ENCODE measurements at regions not wholly inside any gene's neighbourhood (a gene's known extent, or its start where the extent isn't known, plus 50 kb on each side); places are given as distances from the start of the nearest gene placed in this dataset.
A peak's percentile ranks its signal among the peaks of the same experiment; 100 is the strongest.
"Not testable (repeated sequence)": the region's sequence is repeated elsewhere in the genome, so short reads cannot be mapped to it uniquely, and the experiment has no call there.

DNA sequence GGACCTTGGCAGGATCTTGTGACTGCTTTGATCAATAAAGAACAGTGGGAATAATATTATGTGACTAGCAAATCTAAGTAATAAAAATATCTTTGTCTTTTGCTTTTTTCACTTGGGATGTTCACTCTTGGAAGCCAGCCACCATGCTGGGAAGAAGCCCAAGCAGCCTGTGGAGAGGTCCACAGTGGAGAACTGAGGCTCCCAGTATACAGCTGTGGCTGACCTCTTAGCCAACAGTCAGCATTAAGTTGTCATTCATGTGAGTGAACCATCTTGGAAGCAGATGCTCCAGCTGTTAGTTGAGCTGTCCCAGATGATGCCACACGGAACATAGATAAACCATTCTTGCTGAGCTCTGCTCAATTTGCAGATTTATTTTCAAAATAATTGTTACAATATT, 160.0 kb downstream of the OSR1 start:
- no peak for DNase-seq

DNA sequence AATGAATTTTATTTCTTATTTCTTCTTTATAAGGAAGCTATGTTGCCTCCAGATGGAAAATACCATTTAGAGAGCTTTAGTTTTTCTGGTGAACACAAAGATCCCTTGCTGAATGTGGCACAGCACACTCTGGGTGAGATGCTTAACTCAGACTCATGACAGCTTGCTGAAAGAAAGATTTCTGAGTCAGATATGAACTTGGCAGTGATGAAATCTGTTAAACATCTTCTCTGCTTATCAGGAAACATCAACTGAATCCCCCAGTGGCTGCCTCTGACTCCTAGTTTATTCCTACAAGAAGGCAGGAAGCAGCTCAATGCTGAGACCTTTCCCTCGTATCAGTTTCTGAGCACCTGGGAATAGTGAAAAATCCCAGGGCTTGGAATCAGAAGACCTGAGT, 162.8 kb downstream of the OSR1 start:
- DNase-seq: no peak

DNA sequence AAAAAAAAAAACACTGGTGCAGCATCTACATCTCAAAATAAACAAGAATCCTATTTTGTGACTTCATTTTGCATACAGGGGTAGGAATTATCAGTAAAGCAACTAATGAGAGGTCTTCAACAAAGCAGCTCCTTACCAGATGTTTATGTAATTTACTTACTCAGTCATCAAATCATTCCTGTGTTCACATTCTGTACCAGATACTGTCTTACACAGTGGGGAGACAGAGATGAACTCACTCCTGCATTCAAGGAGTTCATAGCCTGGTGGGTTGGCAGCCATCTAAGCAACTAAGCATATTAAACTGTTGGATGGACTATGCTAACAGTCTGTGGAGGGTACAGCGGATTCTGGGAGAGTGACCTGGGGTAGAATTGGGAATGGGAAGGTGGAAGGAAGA, 169.0 kb downstream of the OSR1 start:
- no peak for DNase-seq

DNA sequence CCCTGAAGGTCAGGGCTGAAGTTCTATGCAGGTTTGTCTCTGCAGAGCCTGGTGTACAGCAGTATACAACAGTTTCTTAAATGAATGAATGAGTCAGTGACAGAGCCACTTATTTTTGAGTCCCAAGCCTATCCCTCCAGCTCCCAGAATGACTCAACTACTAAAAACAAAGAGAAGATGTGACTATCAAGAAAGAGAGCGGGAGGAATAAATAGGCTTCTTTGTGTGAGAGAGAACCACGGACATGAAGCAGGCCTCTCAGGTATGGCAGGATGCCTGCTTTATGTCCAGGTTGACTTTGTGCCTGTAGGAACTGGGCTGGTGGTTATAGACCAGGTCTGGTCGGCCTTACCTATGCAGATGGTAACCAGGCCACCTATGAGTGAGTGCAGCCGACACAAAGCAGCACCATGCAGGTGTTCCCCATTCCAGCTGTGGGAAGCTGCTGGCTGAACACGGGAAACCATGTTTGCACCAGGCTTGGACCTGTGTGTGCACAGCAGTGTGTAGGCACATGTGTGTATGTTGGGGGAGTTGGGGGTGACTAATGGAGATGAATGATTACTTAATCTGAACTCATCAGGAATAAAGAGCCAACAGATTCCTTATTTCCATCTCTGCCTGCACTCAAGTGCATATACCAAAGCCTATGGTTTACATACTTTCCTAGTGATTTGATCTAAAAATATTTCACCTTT, 171.0 kb downstream of the OSR1 start:
- no peak for DNase-seq

DNA sequence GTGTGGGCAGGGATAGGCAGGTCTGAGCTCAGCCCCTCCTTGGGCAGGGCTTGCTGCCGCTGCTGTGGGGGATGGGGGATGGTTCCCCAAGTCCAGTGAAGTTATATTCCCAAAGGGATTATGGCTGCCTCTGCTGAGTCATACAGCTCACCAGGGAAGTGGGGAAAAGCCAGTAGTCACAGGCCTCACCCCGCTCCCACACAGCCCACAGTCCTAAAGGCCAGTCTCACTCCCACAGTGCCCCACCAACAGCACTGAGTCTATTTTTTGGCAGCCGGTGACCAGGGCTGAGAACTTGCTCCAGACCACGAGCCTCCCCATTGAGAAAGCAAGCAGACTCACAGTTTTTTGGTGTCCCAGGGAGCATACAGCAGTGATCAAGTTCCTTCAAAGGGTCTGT, 173.3 kb downstream of the OSR1 start:
- no peak for DNase-seq

DNA sequence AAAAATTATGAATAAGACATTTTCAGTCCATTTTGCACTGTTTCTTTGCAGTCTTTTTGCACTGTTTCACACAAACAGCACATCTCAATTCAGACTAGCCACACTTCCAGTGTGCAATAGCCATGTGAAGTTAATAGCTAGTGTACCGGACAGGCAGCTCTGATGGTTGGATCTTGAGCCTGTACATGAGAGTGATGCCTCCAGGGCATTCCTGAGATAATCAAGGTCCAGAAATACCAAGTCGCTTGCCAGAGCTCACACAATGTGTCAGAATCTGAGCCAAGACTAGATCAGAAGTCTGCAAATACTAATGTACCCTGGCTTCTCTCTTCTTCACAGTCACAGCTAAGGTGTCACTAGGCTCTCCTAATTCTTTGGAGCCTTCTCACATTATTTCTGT, 180.2 kb downstream of the OSR1 start:
- DNase-seq: no peak

DNA sequence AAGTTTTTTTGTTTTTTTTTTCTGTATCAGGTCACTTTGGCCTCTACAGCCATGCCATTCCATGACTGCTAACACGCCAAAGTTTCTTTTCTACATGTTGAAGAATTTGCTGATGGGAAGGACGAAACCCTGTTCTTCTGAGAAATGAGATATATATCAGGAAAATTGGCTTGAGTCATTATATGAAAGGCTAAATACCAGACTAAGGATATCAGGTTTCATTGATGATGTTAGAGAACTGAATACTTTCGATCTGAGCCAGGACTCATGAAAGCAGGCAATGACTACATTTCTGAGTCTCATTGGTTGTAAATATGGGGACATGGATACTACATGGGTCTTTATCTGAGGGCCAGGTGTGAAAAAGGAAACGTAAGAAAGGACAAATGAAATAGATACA, 181.4 kb downstream of the OSR1 start:
- DNase-seq: no peak

DNA sequence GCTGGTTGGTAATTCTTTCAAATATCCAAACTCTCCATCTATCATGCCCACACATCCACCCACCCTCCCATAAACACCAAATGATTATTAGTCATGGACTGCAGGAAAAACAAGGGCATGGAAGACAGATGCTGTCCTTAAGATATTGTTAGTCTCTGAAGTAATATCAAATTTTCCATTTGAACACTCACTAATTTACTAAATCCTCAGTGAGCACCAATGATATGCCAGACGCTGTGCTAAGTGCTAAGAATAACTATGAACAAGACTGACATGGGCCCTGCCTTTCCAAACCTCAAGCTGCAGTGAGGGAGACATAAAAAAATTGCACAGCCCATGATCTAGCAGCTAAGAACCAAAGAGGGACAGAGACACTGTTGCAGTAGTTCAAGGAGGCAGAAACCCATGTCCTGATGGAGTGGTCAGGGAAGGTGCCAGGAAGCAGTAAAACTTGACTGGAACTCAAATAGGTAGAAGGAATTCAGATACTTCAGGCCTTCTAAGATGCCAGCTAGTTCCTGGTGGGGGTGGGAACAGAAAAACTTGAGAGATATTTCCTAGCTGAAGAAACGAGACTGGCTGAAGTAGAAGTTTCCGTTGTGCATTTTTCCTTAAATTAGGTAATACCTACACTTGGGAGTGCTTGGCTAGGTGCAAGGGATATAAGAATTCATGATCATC, 182.1 kb downstream of the OSR1 start:
- DNase-seq: no peak

DNA sequence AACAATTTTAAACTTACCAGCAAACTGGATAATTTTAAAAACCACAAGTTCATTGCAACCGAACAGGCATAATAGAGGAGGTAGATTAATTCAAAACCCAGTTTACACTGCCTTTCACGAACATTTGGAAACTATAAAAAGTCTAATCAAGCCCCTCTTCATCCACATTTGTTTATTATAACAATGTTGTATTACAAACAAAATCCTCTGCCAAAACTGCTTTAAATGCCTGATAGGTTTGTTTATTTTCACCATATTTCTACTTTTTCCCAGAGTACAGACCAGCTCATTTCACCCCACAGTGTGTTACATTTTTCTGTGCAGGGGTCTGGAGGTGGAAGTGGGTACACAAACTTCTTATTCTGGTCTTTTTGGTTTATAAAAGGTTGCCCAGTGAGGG, 184.2 kb downstream of the OSR1 start:
- DNase-seq: no peak

DNA sequence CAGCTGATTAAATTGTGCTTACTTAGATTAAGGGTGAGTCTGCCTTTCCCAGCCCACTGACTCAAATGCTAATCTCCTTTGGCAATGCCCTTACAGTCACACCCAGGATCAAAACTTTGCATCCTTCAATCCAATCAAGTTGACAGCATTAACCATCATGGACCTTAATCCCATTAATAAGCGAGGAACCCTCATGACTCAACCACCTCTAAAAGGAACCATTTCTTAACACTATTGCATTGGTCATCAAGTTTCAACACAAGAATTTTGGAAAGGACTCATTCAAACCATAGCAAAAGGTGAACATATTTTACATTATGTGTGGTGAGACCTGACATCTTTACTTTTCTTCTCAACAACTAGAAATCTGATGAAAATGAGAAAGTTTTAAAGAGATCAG, 187.0 kb downstream of the OSR1 start:
- DNase-seq: no peak

DNA sequence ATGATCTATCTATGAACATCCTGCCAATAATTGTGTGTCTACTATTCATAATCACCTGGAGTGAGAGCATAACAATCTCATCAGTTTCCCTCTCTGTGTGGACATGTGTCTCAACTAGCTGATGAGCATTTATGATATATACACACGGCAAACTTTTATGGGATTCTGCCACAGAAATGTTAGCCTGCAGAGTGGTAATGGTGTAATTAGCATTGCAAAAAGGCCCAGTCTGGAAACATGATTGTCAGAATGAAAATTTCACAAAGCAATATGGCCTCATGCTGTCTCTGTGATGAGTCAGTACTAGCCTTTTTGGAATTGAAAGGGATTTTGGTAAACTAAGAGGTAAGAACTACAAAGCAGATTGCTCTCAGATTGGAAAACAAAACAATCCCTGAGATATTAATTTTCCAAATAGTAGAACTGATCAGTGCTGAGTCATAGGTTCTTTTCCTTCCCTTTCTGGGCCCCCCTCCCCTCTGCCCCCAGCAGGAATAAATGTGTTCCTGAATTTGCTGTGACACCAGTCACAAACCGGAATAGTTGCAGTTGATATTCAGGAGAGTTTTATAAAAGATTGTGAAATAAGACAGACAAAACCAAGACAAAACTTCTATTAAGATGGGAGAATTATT, 189.2 kb downstream of the OSR1 start:
- DNase-seq: no peak

DNA sequence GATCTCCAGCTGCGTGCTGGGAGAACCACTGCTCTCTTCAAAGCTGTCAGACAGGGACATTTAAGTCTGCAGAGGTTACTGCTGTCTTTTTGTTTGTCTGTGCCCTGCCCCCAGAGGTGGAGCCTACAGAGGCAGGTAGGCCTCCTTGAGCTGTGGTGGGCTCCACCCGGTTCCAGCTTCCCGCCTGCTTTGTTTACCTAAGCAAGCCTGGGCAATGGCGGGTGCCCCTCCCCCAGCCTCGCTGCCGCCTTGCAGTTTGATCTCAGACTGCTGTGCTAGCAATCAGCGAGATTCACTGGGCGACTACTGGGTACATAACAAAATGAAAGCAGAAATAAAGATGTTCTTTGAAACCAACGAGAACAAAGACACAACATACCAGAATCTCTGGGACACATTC, 194.3 kb downstream of the OSR1 start:
- not testable (repeated sequence) for DNase-seq

DNA sequence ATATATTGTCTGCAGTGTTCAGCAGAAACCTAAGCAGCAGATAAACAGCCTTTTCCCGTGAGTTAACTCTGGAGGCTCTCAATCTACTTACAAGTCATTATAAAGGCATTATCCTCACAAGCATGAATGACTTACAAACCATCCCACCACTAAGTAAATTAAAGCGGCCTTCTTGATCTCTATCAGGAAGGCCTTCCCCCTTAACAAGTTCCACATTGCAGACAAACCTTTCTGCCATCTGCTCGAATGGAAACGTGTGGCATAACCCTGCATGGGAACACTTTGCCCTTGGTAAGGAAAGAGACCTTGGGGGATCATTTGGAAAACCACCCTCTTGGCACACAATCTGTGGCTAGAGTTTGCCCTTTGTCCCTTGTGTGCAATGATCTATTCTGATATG, 199.5 kb downstream of the OSR1 start:
- no peak for DNase-seq

DNA sequence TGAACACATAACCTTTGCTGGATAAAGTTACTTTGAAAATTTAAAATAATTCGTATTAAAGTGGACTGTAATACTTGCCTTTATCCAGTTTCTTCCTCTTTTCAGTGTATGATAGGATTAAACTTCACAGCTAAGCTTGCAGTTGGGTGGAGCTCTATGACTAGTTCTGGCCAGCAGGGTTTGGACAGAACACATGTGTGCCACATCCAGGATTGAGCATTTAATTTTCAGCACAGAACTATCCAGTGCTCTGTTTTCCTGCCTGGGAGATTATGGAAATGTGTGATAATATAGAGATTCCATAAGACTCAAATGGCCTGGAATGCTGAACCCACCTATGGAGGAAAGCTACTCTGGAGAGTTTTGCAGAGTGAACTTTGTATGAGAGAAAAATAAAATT, 200.2 kb downstream of the OSR1 start:
- no peak for DNase-seq

DNA sequence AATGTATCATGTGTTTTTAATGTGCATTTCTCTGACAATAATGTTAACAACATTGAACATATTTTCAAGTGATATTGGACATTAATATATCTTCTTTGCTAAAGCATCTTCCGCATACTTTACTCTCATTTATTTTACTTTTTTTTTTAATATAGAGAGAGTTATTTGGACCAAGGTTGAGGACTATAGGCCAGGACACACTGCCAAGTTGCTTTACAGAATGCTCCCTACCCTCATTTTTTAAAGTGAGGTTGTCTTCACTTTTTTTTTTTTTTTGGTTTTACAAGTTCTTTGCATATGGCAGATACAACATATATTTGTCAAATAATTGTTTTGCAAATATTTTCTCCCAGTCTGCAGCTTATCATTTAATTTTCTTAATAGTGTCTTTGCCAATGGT, 201.8 kb downstream of the OSR1 start:
- no peak for DNase-seq

DNA sequence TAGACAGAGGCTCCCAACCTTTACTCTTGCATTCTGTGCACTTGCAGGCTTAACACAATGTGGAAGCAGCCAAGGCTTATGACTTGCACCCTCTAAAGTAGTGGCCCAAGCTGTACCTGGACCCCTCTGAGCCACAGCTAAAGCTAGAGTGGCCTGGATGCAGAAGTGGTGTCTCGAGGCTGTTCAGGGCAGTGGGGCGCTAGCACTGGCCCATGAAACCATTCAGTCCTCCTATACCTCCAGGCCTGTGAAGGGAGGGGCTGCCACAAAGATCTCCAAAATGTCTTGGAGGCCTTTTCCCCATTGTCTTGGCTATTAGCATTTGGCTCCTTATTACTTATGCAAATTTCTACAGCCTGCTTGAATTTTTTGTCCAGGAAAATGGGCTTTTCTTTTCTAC, 207.7 kb downstream of the OSR1 start:
- no peak for DNase-seq

DNA sequence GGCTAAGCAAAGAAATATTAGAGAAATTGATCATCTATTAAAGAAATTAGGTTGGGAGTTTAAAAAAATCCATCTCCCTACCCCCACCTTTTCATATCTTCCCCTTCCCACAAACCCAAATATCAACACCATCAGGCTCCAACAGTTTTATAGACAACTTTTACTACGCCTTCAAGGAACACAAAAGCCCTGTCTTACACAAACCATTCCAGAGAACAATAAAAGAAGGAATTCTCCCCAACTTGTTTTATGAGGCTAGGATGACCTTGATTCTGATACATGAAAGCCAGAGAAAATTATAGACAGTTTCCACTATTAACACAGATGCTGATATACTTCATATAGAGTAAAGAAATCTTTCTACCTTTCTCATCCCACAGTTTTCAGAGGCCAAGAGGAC, 211.6 kb downstream of the OSR1 start:
- no peak for DNase-seq

DNA sequence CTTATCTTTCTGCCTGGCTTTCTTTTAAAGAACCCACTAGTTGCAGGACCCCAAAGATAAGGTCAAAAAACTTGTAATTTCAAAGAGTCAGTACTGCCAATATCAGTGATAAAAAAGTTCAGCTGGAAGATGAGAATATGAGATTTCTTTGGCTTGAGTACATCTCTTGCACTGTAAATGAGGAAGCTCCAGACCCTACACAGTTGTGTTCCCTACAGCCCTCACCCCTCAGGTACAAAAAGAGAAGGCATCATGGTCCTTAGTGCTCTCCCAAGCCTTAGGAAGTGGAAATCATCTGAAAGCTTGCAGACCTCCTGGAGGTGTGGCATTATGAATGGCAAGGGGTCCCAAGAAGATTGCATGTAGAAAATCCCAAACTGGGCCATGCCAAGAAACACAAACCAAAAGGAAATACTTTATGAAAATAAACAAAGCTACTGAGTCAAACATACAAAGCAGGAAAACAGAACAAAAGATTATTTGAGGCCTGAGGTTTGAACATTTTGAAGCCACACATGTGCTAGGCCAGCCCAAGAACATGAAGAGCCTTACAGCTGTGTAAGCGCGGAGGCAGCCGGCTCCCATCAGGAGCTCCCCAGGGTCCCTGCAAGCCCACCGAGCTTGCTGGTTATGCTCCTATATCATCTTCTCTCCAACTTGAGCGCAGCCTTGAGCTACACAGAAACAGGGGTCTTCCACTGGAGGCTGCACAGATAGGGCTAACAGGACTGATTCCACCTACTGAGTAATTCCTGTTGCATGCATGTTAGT, 217.0 kb downstream of the OSR1 start:
- peak; percentile 3 for DNase-seq

DNA sequence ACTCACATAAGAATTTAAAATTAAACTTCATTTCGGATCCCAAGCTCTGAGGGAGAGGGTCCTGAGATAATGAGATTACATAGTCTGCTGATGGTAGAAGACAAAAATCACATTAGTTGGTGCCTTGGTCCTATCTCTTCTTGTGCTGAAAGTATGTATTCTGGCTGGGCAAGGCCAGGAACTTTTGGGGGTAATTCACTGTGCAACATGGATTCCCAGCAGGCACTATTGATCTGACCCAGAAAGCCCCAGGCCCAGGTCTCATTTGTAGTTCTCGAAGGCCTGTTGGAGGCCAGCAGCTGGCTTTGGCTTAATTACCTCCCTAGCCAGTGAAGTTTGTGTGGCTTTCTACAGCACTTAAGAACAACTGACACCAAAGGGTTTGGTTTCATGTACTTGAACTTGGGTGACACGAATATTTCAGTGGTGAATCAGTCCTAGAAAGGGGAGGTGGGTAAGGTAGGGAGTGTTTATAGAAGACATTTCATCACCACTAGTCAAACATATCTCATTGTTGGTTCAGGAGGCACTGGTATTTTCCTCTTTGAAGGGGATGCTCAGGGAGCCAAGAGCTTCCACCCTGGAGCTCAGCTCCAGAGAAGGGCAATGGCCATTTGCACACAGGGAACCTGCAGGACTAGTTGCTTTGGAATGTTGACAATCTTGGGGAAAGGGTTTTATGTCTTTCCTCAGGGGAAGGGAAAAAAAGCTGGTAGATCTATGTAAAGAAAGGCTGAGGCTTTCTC, 217.8 kb downstream of the OSR1 start:
- no peak for DNase-seq

DNA sequence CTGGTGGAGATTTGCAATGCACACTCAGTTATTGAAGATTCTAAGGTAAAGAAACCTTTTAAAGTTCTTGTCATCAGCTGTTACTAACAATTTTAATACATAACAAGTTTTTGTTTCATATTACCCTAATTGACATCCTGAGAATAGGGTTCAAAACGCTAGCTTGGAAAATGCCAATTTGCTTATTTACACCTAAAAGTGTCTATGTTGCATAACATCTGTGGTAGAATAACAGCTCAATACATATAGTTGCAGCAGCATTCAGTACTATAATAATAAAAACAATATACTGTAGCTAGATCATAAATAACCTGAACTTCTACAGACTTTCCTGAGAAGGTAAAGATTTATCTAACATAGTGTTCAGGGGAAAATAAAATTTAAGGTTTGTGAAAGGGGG, 219.0 kb downstream of the OSR1 start:
- DNase-seq: no peak

DNA sequence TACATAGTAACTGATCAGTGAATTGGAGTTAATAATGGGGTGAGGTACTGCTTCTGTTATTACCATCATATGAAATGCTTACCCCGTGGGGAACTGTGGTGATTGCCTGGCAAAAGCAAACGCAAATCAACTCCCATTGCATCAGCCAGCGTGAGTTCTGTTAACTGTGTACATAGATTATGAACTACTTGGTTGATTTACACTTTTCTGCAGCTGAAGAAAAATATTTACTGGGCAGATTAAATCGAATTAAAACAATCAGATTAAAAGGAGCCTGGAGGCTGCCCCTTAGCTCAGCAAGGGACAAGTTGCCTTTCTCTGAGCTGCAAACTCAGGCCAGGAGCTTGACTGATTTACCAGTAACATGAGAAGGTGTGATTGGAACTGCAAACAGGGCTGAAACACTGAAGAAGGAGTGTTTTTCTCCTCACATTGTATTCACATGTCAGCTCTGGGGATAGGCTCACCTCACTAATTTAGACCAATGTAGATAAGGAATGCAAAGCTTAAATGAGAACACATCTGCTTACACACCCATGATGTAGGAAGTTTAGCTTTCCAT, 220.1 kb downstream of the OSR1 start:
- no peak for DNase-seq

DNA sequence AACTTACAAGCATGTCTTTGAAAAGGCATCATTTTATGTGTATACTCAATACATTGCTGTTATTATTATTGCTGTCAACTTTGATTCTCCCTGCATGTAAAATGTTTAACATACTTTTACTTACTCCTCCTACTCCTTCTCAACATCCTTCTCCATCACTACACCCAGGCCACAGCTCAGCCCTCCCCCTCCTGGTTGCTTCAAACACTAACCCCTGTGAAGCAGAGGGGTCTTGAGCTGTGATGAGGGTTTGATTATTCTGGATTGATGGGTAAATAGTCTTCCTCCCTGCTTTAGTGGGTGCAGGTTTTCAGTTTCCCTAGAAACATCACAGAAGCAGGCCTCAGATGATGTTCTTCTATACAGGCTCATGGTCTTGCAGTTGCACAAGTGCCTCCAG, 221.0 kb downstream of the OSR1 start:
- no peak for DNase-seq

DNA sequence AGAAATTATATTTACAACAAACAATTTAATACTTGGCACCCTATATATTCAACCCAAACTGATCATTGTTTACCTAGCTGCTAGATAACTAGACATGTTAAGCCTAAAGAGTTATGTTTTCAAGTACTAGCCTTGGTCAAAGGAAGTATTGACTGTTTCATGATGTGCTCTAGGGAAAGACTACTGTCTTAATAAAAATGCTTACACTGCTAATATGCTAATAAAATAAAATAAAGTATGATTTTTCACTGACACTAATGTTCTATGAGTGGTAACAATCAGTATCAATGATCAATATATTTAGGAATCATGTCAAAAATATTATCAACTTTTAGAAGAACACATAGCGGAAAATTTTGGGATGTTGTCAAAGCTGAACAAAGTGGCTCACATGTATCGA, 225.5 kb downstream of the OSR1 start:
- no peak for DNase-seq

All from hematopoietic multipotent progenitor cell treated with erythropoietin and hydrocortisone succinate and interleukin-3 and kit ligand, for 4 days (in vitro differentiated cells).